T-helper 2 cell treated with Interferon-gamma antibody and Interleukin-4, amounts not matched to agents 100 ng/mL and 5 ng/mL, for 36 hours (primary cell): ENCODE measurements at regions not wholly inside any gene's neighbourhood (a gene's known extent, or its start where the extent isn't known, plus 50 kb on each side); places are given as distances from the start of the nearest gene placed in this dataset.
"Not testable (repeated sequence)": the region's sequence is repeated elsewhere in the genome, so short reads cannot be mapped to it uniquely, and the experiment has no call there.

Experiments
- intact Hi-C: fragments of 100-400 bp; cut with micrococcal nuclease; formaldehyde crosslinking; loops from one replicate; pipeline ENCODE4 v1.15.1; 2023

DNA sequence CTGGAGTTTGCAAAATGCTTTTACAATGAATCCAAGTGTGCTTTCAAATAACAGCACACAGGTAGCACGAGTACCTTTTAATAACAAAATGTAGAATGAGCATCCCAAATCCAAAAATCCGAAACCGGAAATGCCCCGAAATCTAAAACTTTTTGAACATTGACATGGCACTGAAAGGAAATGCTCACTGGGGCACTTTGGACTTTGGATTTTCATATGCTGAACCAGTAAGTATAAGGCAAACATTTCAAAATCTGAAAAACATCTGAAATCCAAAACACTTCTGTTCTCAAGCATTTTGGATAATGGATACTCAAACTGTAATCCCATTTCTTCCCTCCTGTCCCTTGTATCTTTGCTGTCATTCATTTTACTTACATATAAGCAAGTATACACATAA, 50.1 kb downstream of the GCNT4 start:
- intact Hi-C loops = no loop called here

DNA sequence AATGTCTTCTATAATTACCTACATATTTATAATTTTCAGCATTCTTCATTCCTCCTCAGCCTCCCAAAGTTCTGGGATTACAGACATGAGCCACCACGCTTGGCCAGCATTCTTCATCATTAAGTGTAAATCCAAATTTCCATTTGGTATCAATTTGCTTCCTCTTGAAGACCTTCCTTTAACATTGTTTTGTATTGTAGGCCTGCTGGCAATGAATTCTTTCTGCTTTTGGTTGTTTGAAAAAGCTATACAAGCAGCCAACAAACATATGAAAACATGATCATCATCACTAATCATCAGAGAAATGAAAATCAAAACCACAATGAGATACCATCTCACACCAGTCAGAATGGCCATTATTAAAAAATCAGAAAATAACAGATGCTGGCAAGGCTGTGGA, 56.4 kb downstream of the GCNT4 start:
- intact Hi-C loops = no loop called here

GRCh38 chr5:74994826-74995225, 57.5 kb downstream of the GCNT4 start:
- intact Hi-C loops = no loop called here

DNA sequence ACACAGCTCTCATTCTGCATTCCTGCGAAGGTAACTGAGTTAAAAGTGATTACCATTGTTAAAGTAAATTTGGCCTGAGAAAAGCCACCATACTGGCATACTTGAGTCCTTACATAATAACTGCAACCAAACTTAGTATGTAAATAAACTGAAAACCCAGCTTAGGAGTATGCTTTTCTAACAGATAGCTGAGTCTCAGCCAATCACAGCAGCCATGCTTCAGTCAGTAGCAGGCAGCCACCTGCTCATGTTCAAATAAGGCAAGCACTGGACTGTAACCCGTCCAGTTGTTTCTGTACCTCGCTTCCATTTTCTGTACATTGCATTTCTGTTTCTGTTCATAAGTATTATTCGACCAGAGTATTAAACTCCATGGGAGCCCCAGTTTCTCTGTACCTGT, 58.6 kb downstream of the GCNT4 start:
- intact Hi-C loops = no loop called here

DNA sequence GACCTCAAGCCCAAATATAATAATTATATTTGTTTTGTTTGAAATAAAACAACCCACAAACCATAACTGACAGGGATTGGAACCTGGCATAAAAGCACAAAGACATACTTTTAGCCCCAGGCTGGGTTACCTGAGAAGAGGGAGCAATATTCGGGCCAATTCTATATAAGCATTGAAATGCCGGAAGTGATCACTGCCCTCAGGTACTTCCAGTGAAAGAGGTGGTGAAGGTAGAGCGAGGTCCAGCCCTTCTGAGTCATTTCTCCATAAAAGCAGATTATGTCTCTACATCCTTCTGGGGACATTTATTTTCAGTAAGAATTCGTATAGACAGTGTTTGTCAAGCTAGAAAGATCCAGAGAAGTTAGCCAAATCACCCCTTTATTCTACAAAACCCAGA, 59.6 kb downstream of the GCNT4 start:
- intact Hi-C loops = no loop called here

DNA sequence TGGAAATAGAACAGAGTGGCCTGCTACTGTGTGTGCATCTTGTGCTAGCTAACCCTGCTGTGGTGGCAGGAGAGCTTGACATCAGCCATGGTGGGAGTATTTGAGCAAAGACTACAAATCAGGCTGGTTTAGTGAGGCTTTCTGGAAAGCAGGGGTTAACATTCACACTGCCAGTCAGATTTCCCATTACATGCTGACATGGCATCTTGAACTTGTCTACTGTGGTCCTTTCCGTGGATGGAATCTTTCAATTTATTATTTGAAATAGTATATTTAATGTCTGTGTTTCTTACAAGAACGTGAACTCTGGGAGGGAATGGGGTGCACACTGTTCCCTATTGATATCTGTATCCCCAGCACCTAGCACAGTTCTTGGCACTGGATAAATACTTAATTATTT, 60.8 kb downstream of the GCNT4 start:
- intact Hi-C loops = no loop called here

- intact Hi-C loops = no loop called here
Measured at GRCh38 chr5:74990194-74990593, 62.2 kb downstream of the GCNT4 start.

- intact Hi-C loops = no loop called here
Measured at GRCh38 chr5:74988273-74988983, 63.9 kb downstream of the GCNT4 start.

DNA sequence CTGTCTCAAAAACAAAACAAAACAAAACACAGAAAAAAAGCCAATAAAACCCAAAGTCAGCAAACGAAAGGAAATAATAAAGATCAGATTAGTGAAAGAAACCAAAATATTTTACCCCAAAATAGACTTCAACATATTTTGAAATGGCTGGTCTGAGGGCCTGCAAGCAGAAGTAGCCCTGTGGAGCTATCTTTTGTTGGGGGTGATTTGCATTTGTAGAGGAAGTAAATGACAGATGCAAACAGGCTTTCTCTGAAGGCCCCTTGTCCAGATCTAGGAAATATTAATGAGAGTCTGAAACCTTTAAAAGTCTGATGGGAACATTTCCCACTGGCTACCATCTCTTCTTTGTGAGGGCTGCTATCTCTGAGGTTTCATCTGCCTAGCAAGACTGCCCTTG, 74.0 kb downstream of the GCNT4 start:
- intact Hi-C loops = no loop called here

GRCh38 chr5:74977471-74977870, 74.9 kb downstream of the GCNT4 start:
- intact Hi-C loops = no loop called here

- intact Hi-C loops = no loop called here
Measured at GRCh38 chr5:74976651-74977050, 75.7 kb downstream of the GCNT4 start.

DNA sequence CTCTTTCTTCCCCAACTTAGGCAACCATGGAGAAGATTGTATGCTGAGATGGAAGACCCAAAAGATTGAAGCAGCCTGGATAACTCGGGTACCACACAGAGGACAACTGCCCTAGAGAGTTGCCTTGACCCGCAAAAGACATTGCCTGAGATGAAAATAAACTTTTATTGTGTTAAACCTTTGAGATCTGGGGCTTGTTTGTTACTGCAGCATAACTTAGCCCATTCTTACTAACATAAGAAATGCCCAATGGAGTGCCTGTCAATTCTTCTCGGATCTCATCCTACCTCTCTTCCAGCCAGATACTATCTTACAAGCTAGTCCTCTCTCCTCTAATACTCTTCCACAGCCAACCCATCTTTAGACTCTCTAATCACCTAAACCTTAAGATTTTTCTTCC, 76.8 kb downstream of the GCNT4 start:
- intact Hi-C loops = no loop called here

DNA sequence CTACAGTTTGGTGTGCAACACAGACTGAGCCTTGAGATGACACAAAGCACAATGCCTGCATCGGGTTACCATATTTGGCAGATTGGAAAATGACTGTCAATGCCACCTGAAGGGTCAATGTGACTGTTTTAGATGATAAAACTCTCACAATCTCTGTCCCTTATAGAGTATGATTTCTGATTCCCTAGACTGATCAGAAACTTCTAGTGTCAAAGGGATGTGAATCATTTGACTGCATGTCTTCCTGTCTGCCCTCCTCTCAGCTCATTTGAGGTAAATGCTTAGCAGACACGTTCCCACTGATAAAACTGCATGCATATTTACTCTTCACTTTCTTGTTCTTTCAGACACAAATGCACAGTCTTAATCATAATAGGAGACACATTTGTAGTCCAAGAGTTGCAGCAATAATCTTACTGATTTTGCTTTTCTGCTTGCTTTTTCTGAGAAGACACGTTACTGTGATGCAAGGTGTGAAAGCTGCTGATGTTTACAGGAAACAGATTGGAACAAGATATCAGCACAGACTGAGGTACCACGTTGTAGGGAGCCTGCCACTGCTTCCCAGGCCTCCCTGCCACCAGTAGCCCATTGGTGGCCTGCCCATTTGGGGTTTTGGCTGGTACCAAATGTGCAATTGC, 77.8 kb downstream of the GCNT4 start:
- intact Hi-C loops = no loop called here

DNA sequence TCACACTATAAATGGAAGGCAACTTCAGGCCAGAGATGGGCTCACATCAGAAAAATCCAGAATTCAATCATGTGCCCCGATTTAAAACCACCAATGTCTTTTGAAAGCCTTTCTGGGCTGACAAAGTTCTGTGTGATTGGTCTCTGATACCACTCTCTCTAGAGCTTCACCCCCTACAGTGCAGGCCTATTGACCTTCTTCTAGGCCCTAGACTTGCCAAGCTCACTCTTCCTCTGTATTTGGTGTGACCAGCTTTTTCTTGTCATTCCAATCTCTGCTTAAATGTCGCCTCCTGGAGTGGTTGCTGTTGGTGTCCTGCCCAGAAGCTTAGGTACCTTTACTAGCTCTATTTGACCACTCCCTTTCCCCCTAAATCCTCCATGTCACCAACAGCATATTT, 78.7 kb downstream of the GCNT4 start:
- intact Hi-C loops = no loop called here

DNA sequence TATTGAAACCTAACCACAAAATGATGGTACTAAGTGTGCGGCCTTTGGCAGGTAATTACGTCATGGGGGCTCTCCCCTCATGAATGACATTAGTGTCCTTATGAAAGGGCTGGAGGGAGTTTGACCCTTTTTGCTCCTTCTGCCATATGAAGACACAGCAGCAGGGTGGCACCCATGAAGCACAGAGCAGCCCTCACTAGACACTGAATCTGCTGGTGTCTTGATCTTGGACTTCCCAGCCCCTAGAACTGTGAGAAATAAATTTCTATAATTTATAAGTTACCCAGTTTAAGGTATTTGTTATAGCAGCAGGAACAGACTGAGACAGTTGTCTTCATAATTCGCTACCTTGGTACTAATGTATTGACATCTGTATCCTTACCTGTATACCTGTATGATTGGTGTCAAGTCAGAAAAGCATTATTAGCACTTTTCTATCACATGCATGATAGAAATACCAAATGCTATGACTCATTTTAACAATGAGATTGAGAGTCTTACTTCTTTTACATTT, 80.4 kb downstream of the GCNT4 start:
- intact Hi-C loops = no loop called here

- intact Hi-C loops = not testable (repeated sequence)
Measured at GRCh38 chr5:74970891-74971290, 81.5 kb downstream of the GCNT4 start.

GRCh38 chr5:74969726-74970125, 82.6 kb downstream of the GCNT4 start:
- intact Hi-C loops = no loop called here

- intact Hi-C loops = no loop called here
Measured at GRCh38 chr5:74966141-74967026, 86.0 kb downstream of the GCNT4 start.

DNA sequence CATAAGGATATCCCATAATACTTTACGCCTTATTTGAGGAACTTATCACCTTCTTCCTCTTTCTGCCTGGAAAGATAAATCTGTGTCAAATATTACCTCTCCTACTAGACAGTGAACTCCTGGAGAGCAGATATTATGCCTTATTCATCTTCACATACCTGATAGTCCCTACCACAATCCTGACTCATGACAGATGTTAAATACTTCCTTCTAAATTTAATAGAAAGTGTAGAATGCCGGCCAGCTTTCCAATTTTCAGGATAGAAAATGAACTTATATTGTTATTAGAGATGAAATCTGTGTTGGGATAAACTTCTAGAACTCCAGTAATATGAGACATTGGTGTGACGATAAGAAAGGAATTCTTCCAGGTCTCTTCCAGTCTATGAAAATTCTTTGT, 89.0 kb downstream of the GCNT4 start:
- intact Hi-C loops = no loop called here

DNA sequence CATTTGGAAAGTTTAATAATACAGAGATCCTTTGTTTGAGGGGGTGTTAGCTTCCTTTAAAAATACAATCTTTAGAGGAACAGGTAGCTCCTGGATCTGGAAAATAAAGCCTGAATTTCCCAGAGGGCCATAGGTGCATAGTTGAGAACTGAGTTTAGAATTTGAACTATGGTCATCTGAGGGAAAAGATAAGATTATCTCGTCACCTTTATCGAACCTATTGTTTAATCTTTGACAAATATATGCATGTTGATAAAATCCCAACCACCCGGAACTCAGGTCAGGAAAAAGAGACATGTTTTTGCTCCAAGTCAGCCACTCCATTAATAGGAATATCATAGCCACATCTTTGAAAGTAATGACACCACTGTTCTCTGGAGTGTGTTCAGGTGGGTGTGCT, 91.7 kb upstream of the FAM169A start:
- intact Hi-C loops = no loop called here

DNA sequence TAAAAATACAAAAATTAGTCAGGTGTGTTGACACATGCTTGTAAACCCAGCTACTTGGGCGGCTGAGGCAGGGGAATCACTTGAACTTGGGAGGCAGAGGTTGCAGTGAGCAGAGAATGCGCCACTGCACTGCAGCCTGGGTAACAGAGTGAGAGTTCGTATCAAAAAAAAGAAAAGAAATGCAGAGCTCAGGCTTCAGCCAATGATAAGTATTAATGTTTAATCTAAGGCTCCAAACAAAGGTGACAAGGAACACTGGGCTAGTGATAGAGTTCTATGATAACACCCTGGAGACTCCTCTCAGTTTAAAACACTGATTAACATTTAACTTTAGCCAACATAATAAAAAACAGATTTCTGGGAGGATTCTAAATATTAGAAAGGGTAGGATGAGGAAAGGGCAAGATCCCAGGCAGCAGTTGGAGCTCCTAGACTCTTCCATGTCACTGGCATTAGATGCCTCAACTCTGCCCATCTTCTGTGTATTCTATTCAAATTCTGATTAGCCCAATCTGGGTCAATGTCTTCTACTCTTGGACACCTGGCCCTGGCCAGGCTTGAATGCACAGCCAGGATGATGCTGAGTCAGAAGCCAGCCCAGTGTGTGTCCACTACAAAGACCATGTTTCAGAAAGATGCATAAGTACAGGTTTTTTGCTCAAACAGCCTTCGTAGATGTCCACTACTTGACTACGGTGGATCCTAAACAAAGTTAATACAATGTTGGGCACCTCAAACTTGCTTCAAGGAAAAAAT, 91.0 kb upstream of the FAM169A start:
- intact Hi-C loops = no loop called here
